ENCODE measurements at regions not wholly inside any gene's neighbourhood (a gene's known extent, or its start where the extent isn't known, plus 50 kb on each side); places are given as distances from the start of the nearest gene placed in this dataset.
"Not testable (repeated sequence)": the region's sequence is repeated elsewhere in the genome, so short reads cannot be mapped to it uniquely, and the experiment has no call there.

GRCh38 chr15:96978937-96979473 is 648.5 kb downstream of the NR2F2 start:
- no peaks in the 10 kb centered on the region for H3K27me3 Mint-ChIP-seq
- no peak for DNase-seq
- POLR2A ChIA-PET, result no interaction called here
- no peaks in the 10 kb centered on the region for H3K4me1 Mint-ChIP-seq
- no peak overlapping the region for H3K4me3 Mint-ChIP-seq
- H3K9me3 Mint-ChIP-seq, result peaks cover 3% of the 10 kb centered on the region
- H3K27ac Mint-ChIP-seq, result no peak overlapping the region
- CTCF ChIA-PET, result no interaction called here
- H3K36me3 Mint-ChIP-seq (ENCODE audit: low read depth), result no peaks in the 10 kb centered on the region

DNA sequence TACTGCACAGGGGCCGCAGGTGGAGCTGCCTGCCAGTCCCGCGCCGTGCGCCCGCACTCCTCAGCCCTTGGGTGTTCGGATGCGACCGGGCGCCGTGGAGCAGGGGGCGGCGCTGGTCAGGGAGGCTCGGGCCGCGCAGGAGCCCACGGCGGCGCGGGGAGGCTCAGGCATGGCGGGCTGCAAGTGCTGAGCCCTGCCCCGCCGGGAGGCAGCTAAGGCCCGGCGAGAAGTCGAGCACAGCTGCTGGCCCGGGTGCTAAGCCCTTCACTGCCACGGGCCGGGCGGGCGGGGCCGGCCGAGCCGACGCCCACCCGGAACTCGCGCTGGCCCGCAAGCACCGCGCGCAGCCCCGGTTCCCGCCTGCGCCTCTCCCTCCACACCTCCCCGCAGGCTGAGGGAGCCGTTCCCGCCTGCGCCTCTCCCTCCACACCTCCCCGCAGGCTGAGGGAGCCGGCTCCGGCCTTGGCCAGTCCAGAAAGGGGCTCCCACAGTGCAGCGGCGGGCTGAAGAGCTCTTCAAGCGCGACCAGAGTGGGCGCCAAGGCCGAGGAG is 653.7 kb downstream of the NR2F2 start:
- H3K27ac Mint-ChIP-seq; DNase-seq; H3K36me3 Mint-ChIP-seq (ENCODE audit: low read depth); H3K4me3 Mint-ChIP-seq; CTCF ChIA-PET; H3K4me1 Mint-ChIP-seq; POLR2A ChIA-PET; H3K27me3 Mint-ChIP-seq: not testable (repeated sequence)
- peaks cover 15% of the 10 kb centered on the region for H3K9me3 Mint-ChIP-seq

DNA sequence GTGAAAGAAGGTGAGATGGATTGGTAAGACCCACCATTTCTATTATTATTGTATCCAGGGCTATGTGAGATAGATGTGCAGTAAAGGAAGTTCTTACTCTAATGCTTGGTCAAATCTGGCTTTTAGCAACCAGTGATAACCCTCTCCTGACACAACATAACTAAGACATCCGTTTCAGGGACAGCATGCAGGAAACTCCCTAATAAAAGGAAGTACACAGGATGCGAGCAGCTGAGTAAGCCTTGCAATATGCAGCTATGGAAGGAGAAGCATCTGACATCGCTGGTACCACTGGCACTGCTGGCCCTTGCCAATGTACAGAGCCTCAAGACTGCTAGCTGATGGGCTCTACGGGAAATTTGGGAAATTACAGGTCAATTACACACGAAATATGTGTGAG is 662.3 kb downstream of the NR2F2 start:
- no peak for DNase-seq
- Mint-ChIP-seq H3K27me3 (no peaks in the 10 kb centered on the region), H3K9me3 (peaks cover 15% of the 10 kb centered on the region), H3K36me3 (ENCODE audit: low read depth) (no peaks in the 10 kb centered on the region), H3K4me3 (no peak overlapping the region), H3K4me1 (no peaks in the 10 kb centered on the region), H3K27ac (no peak overlapping the region)
- CTCF ChIA-PET, result no interaction called here
- POLR2A ChIA-PET, result no interaction called here

- ChIA-PET CTCF (no interaction called here), POLR2A (no interaction called here)
- no peaks in the 10 kb centered on the region for H3K27me3 Mint-ChIP-seq
- no peak overlapping the region for H3K27ac Mint-ChIP-seq
- H3K4me3 Mint-ChIP-seq, result no peak overlapping the region
- peaks cover 15% of the 10 kb centered on the region for H3K9me3 Mint-ChIP-seq
- H3K4me1 Mint-ChIP-seq, result no peaks in the 10 kb centered on the region
- H3K36me3 Mint-ChIP-seq (ENCODE audit: low read depth), result no peaks in the 10 kb centered on the region
- DNase-seq, result no peak
Measured at GRCh38 chr15:96997538-96997937, 667.0 kb downstream of the NR2F2 start.

- Mint-ChIP-seq H3K9me3 (peaks cover 7% of the 10 kb centered on the region), H3K4me1 (no peaks in the 10 kb centered on the region), H3K4me3 (no peak overlapping the region), H3K27ac (no peak overlapping the region), H3K27me3 (no peaks in the 10 kb centered on the region), H3K36me3 (ENCODE audit: low read depth) (no peaks in the 10 kb centered on the region)
- CTCF ChIA-PET, result no interaction called here
- DNase-seq, result no peak
- POLR2A ChIA-PET, result no interaction called here
Measured at GRCh38 chr15:97009031-97009431, 678.5 kb downstream of the NR2F2 start.

GRCh38 chr15:97012986-97013385 is 682.5 kb downstream of the NR2F2 start:
- Mint-ChIP-seq H3K4me1 (no peaks in the 10 kb centered on the region), H3K4me3 (no peak overlapping the region), H3K27me3 (no peaks in the 10 kb centered on the region), H3K9me3 (peaks cover 8% of the 10 kb centered on the region), H3K27ac (no peak overlapping the region), H3K36me3 (ENCODE audit: low read depth) (no peaks in the 10 kb centered on the region)
- POLR2A ChIA-PET, result no interaction called here
- CTCF ChIA-PET, result no interaction called here
- no peak for DNase-seq

GRCh38 chr15:97013491-97013890 is 683.0 kb downstream of the NR2F2 start:
- CTCF ChIA-PET, result no interaction called here
- no peak for DNase-seq
- H3K9me3 Mint-ChIP-seq, result peaks cover 5% of the 10 kb centered on the region
- H3K4me3 Mint-ChIP-seq, result no peak overlapping the region
- H3K27ac Mint-ChIP-seq, result no peak overlapping the region
- H3K36me3 Mint-ChIP-seq (ENCODE audit: low read depth), result no peaks in the 10 kb centered on the region
- POLR2A ChIA-PET, result no interaction called here
- no peaks in the 10 kb centered on the region for H3K27me3 Mint-ChIP-seq
- no peaks in the 10 kb centered on the region for H3K4me1 Mint-ChIP-seq

DNA sequence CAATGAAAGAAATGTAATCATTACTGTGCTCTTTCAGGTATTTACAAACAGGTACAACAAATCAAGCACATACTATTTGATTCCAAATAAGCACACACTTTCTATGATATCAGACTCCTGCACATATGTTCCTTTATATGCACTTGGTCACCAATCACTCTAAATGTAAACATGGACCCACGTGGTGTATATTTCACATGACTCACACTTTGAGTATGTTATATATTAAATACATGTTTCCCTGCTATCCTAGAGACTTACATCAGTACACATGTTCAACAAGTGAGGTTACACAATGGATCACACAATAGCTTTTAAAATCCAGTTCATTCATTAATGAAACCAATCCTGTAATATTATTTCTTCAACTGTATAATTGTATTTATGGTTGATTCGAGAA is 683.5 kb downstream of the NR2F2 start:
- CTCF ChIA-PET, result no interaction called here
- Mint-ChIP-seq H3K27ac (no peak overlapping the region), H3K27me3 (no peaks in the 10 kb centered on the region), H3K36me3 (ENCODE audit: low read depth) (no peaks in the 10 kb centered on the region), H3K4me1 (no peaks in the 10 kb centered on the region), H3K4me3 (no peak overlapping the region), H3K9me3 (peaks cover 4% of the 10 kb centered on the region)
- POLR2A ChIA-PET, result no interaction called here
- no peak for DNase-seq

GRCh38 chr15:97023488-97023844 is 693.0 kb downstream of the NR2F2 start:
- no peak overlapping the region for H3K27ac Mint-ChIP-seq
- H3K9me3 Mint-ChIP-seq, result peaks cover 24% of the 10 kb centered on the region
- DNase-seq, result no peak
- no peaks in the 10 kb centered on the region for H3K4me1 Mint-ChIP-seq
- no peaks in the 10 kb centered on the region for H3K36me3 Mint-ChIP-seq (ENCODE audit: low read depth)
- H3K4me3 Mint-ChIP-seq, result no peak overlapping the region
- H3K27me3 Mint-ChIP-seq, result no peaks in the 10 kb centered on the region
- ChIA-PET CTCF (interaction anchor here (0.6 kb wide), 1 partner anchor 17 kb away, joined by 3 read pairs; no protein-coding TSS in a partner anchor), POLR2A (no interaction called here)

- Mint-ChIP-seq H3K4me1 (no peaks in the 10 kb centered on the region), H3K36me3 (ENCODE audit: low read depth) (no peaks in the 10 kb centered on the region), H3K27ac (no peak overlapping the region), H3K27me3 (no peaks in the 10 kb centered on the region), H3K4me3 (no peak overlapping the region), H3K9me3 (peaks cover 16% of the 10 kb centered on the region)
- no peak for DNase-seq
- ChIA-PET CTCF (no interaction called here), POLR2A (no interaction called here)
Measured at GRCh38 chr15:97026781-97027180, 696.3 kb downstream of the NR2F2 start.

DNA sequence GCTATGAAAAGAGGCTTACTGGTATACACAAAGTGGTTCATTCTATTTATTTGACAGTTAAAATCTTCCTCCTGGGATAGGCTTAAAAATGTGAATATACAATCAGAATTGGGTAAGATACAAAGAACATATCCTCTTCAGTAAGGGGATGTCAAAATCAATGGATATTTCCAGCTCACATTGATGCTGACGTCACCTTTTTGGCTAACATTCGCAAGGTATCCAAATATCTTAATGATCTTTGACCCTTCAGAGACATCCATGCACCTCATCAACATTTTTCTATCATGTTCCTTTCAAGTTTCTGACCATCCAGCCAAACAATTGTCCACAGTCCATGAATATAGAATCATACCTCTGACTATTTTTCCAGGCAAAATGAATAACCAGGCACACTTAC is 697.3 kb downstream of the NR2F2 start:
- H3K27ac Mint-ChIP-seq, result no peak overlapping the region
- H3K4me3 Mint-ChIP-seq, result no peak overlapping the region
- no peak for DNase-seq
- no peaks in the 10 kb centered on the region for H3K4me1 Mint-ChIP-seq
- POLR2A ChIA-PET, result no interaction called here
- H3K36me3 Mint-ChIP-seq (ENCODE audit: low read depth), result no peaks in the 10 kb centered on the region
- H3K9me3 Mint-ChIP-seq, result peaks cover 12% of the 10 kb centered on the region
- CTCF ChIA-PET, result no interaction called here
- H3K27me3 Mint-ChIP-seq, result no peaks in the 10 kb centered on the region

DNA sequence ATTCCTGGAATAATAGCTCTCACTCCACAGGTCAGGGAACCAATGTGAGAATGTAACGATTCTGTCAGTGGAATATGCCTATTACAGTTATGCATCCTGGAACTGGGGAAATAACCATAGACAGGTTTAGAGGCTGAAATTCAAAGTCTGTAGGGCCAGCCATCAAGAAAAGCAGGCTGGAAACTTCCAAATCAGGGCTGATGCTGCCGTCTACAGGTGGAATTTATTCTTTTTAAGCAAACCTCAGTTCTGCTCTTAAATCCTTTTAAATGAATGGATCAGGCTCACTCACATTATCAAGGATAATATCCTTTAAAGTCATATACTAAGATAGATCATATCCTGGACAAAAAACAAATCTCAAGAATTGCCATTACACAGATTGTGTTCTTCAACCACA is 699.8 kb downstream of the NR2F2 start:
- no peak for DNase-seq
- ChIA-PET POLR2A (no interaction called here), CTCF (no interaction called here)
- no peak overlapping the region for H3K4me3 Mint-ChIP-seq
- no peaks in the 10 kb centered on the region for H3K4me1 Mint-ChIP-seq
- H3K27ac Mint-ChIP-seq, result no peak overlapping the region
- peaks cover 7% of the 10 kb centered on the region for H3K9me3 Mint-ChIP-seq
- no peaks in the 10 kb centered on the region for H3K36me3 Mint-ChIP-seq (ENCODE audit: low read depth)
- no peaks in the 10 kb centered on the region for H3K27me3 Mint-ChIP-seq

- no peak overlapping the region for H3K4me3 Mint-ChIP-seq
- H3K27me3 Mint-ChIP-seq, result no peaks in the 10 kb centered on the region
- no peak for DNase-seq
- H3K4me1 Mint-ChIP-seq, result no peaks in the 10 kb centered on the region
- H3K36me3 Mint-ChIP-seq (ENCODE audit: low read depth), result no peaks in the 10 kb centered on the region
- POLR2A ChIA-PET, result no interaction called here
- CTCF ChIA-PET, result no interaction called here
- H3K27ac Mint-ChIP-seq, result no peak overlapping the region
- peaks cover 4% of the 10 kb centered on the region for H3K9me3 Mint-ChIP-seq
Measured at GRCh38 chr15:97036301-97036700, 705.8 kb downstream of the NR2F2 start.

DNA sequence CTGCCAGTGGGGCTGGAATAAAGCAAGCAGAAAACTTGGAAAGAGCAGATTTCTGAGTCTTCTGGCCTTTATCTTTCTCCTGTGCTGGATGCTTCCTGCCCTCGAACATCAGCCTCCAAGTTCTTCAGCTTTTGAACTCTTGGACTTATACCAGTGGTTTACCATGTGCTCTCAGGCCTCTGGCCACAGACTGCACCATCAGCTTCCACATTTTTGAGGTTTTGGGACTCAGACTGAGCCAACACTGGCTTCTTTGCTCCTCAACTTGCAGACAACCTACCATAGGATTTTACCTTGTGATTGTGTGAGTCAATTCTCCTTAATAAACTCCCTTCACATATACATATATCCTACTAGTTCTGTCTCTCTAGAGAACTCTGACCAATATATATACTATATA is 706.6 kb downstream of the NR2F2 start:
- ChIA-PET POLR2A (no interaction called here), CTCF (no interaction called here)
- no peaks in the 10 kb centered on the region for H3K27me3 Mint-ChIP-seq

More for the DNA sequence above, 706.6 kb downstream of the NR2F2 start:
- H3K4me3 Mint-ChIP-seq, result no peak overlapping the region
- H3K36me3 Mint-ChIP-seq (ENCODE audit: low read depth), result no peaks in the 10 kb centered on the region
- no peaks in the 10 kb centered on the region for H3K4me1 Mint-ChIP-seq
- peaks cover 4% of the 10 kb centered on the region for H3K9me3 Mint-ChIP-seq
- H3K27ac Mint-ChIP-seq, result no peak overlapping the region
- DNase-seq, result no peak
